ENCODE measurements at regions not wholly inside any gene's neighbourhood (a gene's known extent, or its start where the extent isn't known, plus 50 kb on each side); places are given as distances from the start of the nearest gene placed in this dataset.
"Not testable (repeated sequence)": the region's sequence is repeated elsewhere in the genome, so short reads cannot be mapped to it uniquely, and the experiment has no call there.

GRCh38 chr2:120647487-120647886, 88.2 kb upstream of the GLI2 start (continued):
- TF ChIP-seq SAFB (IDR thresholded peaks at IDR 0.05; ENCODE audit: borderline replicate concordance, low read depth, low read length) (no peak), DLX4 (CRISPR knock-in tag; IDR thresholded peaks at IDR 0.05) (no peak), E2F1 (CRISPR knock-in tag; IDR thresholded peaks at IDR 0.05) (no peak), RFX1 (IDR thresholded peaks at IDR 0.05) (no peak), ZNF232 (CRISPR knock-in tag; IDR thresholded peaks at IDR 0.05) (no peak), STAT5B (CRISPR knock-in tag; IDR thresholded peaks at IDR 0.05) (no peak), NONO (IDR thresholded peaks at IDR 0.05; ENCODE audit: low read depth in 2 of 2, low read length in 1 of 2) (no peak)

- ATAC-seq; H4K20me1 ChIP-seq (replicated peaks; ENCODE audit: control insufficient read depth, insufficient read depth, low read length); FAIRE-seq; H3K4me1 ChIP-seq (replicated peaks in 1 of 2; ENCODE audit: control insufficient read depth in 2 of 2, insufficient read depth in 2 of 2, low read length in 2 of 2); BruUV-seq (replicated peaks); H3K9ac ChIP-seq (ENCODE audit: insufficient read depth in 1 of 2, low read depth in 2 of 2, low read length in 2 of 2); POLR2A ChIA-PET; H3K4me3 ChIP-seq; H2AFZ ChIP-seq (ENCODE audit: low read depth, low read length); H3K36me3 ChIP-seq (ENCODE audit: control insufficient read depth, insufficient read depth, low read length); H3K9me3 ChIP-seq (replicated peaks; ENCODE audit: control insufficient read depth, insufficient read depth, low read depth, low read length); intact Hi-C loops (cut with micrococcal nuclease); H3K27ac ChIP-seq (ENCODE audit: extremely low read depth, low read depth, low read length); CTCF ChIA-PET (ENCODE audit: low intra/inter-chr PET ratio); DNase-seq (ENCODE audit: extremely low read depth in 1 of 4, low spot score in 3 of 4); H3K79me2 ChIP-seq (ENCODE audit: control insufficient read depth, insufficient read depth, low read length); in situ Hi-C loops (cut with MboI); H3K27me3 ChIP-seq (ENCODE audit: control insufficient read depth in 2 of 2, insufficient read depth in 2 of 2, low read length in 2 of 2); H3K9me1 ChIP-seq (ENCODE audit: control insufficient read depth, insufficient read depth, low read length); H3K4me2 ChIP-seq (ENCODE audit: insufficient read depth, low read length): not testable (repeated sequence)
- WGBS (ENCODE audit: insufficient coverage, low coverage, missing lambda C conversion rate) = 5% methylated on average over 7 of the region's 7 CpGs
Observed at GRCh38 chr2:120649381-120649780, 86.3 kb upstream of the GLI2 start.
